Chondrocyte (in vitro differentiated cells): ENCODE measurements at regions not wholly inside any gene's neighbourhood (a gene's known extent, or its start where the extent isn't known, plus 50 kb on each side); places are given as distances from the start of the nearest gene placed in this dataset.
"Not testable (repeated sequence)": the region's sequence is repeated elsewhere in the genome, so short reads cannot be mapped to it uniquely, and the experiment has no call there.

ENCODE experiments used
- DNase-seq: peaks from one replicate; pipeline ENCODE4 v3.0.0; 2021; ENCODE audit warnings: mixed read lengths, low spot score
- H3K27ac Mint-ChIP-seq: one replicate; pipeline ENCODE4 v1.8.0; 2021; ENCODE audit warnings: mild to moderate bottlenecking, moderate library complexity, mixed read lengths; ENCODE audit not compliant: unreplicated experiment
- H3K27me3 Mint-ChIP-seq: 2 replicates; pipeline ENCODE4 v1.8.0; 2021; ENCODE audit warnings: low read depth, mixed read lengths
- H3K36me3 Mint-ChIP-seq: 2 replicates; pipeline ENCODE4 v1.8.0; 2021; ENCODE audit warnings: low read depth, mixed read lengths
- H3K4me1 Mint-ChIP-seq: 2 replicates; pipeline ENCODE4 v1.8.0; 2021; ENCODE audit warnings: low read depth, mild to moderate bottlenecking, mixed read lengths
- H3K4me3 Mint-ChIP-seq: one replicate; pipeline ENCODE4 v1.8.0; 2021; ENCODE audit warnings: mild to moderate bottlenecking, moderate library complexity, mixed read lengths; ENCODE audit not compliant: unreplicated experiment
- H3K9me3 Mint-ChIP-seq: 2 replicates; pipeline ENCODE4 v1.8.0; 2021; ENCODE audit warnings: low read depth, mixed read lengths
- CTCF ChIP-seq: fragments of 200-600 bp; sonication (generic); IDR thresholded peaks from 2 replicates; pipeline ENCODE4 v1.5.0; 2021; ENCODE audit warnings: antibody characterized with exemption, mild to moderate bottlenecking, moderate library complexity

- Mint-ChIP-seq H3K27ac (no peak overlapping the region), H3K27me3 (no peaks in the 10 kb centered on the region), H3K4me1 (no peaks in the 10 kb centered on the region), H3K9me3 (peaks cover 18% of the 10 kb centered on the region), H3K36me3 (no peaks in the 10 kb centered on the region), H3K4me3 (no peak overlapping the region)
- no peak for DNase-seq
- TF ChIP-seq CTCF: no peak
Measured at GRCh38 chr2:209005371-209005770, 418.5 kb upstream of the MAP2 start.

- no peaks in the 10 kb centered on the region for H3K36me3 Mint-ChIP-seq
- H3K4me3 Mint-ChIP-seq: no peak overlapping the region
- no peaks in the 10 kb centered on the region for H3K4me1 Mint-ChIP-seq
- TF ChIP-seq CTCF: no peak
- no peak for DNase-seq
- peaks cover 2% of the 10 kb centered on the region for H3K27me3 Mint-ChIP-seq
- peaks cover 14% of the 10 kb centered on the region for H3K9me3 Mint-ChIP-seq
- no peak overlapping the region for H3K27ac Mint-ChIP-seq
Measured at GRCh38 chr2:209008636-209009287, 415.1 kb upstream of the MAP2 start.

GRCh38 chr2:209018633-209019032 lies 405.2 kb upstream of the MAP2 start:
- not testable (repeated sequence) for DNase-seq, H3K27me3 Mint-ChIP-seq

GRCh38 chr2:209029249-209029648 lies 394.6 kb upstream of the MAP2 start:
- no peaks in the 10 kb centered on the region for H3K27me3 Mint-ChIP-seq
- no peak for DNase-seq

More at GRCh38 chr2:209018633-209019032, 405.2 kb upstream of the MAP2 start:
- H3K27ac Mint-ChIP-seq, H3K4me1 Mint-ChIP-seq, H3K36me3 Mint-ChIP-seq, H3K9me3 Mint-ChIP-seq, H3K4me3 Mint-ChIP-seq: not testable (repeated sequence)

GRCh38 chr2:209044307-209044706 lies 379.5 kb upstream of the MAP2 start:
- DNase-seq: no peak
- peaks cover 11% of the 10 kb centered on the region for H3K27me3 Mint-ChIP-seq
- no peak overlapping the region for H3K27ac Mint-ChIP-seq
- TF ChIP-seq CTCF: no peak
- no peaks in the 10 kb centered on the region for H3K4me1 Mint-ChIP-seq
- H3K4me3 Mint-ChIP-seq: no peak overlapping the region
- H3K9me3 Mint-ChIP-seq: no peaks in the 10 kb centered on the region
- no peaks in the 10 kb centered on the region for H3K36me3 Mint-ChIP-seq

More at GRCh38 chr2:209029249-209029648, 394.6 kb upstream of the MAP2 start:
- H3K4me1 Mint-ChIP-seq: no peaks in the 10 kb centered on the region
- TF ChIP-seq CTCF: no peak
- no peak overlapping the region for H3K27ac Mint-ChIP-seq
- no peak overlapping the region for H3K4me3 Mint-ChIP-seq
- no peaks in the 10 kb centered on the region for H3K36me3 Mint-ChIP-seq
- peaks cover 4% of the 10 kb centered on the region for H3K9me3 Mint-ChIP-seq

- no peak overlapping the region for H3K27ac Mint-ChIP-seq
- H3K27me3 Mint-ChIP-seq: peaks cover 6% of the 10 kb centered on the region
- no peaks in the 10 kb centered on the region for H3K36me3 Mint-ChIP-seq
- H3K4me1 Mint-ChIP-seq: no peaks in the 10 kb centered on the region
- DNase-seq: no peak
- H3K4me3 Mint-ChIP-seq: no peak overlapping the region
- no peak for TF ChIP-seq CTCF
- H3K9me3 Mint-ChIP-seq: no peaks in the 10 kb centered on the region
Measured at GRCh38 chr2:209046163-209046562, 377.7 kb upstream of the MAP2 start.
